Daoy (cell line): ENCODE measurements at regions not wholly inside any gene's neighbourhood (a gene's known extent, or its start where the extent isn't known, plus 50 kb on each side); places are given as distances from the start of the nearest gene placed in this dataset.

Experiments used
- DNase-seq: peaks from one replicate; pipeline ENCODE4 v3.0.0-alpha.2; 2015; ENCODE audit warnings: low read depth

DNA sequence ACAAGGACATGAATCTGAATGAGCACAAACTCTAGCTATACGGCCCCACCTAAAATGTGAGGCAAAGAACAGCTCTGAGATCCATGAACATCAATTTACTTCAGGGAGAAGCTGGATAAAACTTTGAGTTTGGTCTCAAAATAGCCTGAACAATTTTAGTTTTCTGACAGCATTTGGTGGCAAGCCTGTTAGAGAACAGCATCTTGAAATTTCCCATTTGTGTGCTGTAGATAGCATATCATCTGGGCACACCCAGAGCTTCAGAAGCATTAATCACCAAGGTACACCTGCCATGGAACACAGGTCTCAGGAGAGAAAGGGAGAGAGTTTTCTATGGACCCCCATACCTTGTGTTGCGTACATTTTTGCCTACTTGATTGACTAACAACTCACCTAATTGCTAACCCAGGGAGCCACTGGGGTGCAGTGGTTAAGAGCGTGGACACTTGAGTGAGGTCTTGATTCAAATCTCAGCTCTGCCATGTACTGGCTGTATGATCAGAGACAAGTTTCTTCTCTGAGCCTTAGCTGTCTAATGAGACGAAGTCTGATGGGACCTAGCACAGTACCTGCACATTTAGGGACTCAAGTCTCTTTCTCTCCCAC, 264.9 kb downstream of the PIK3R1 start:
- no peak for DNase-seq

- DNase-seq: no peak
Measured at GRCh38 chr5:68482199-68482598, 266.6 kb downstream of the PIK3R1 start.

GRCh38 chr5:68484307-68485068, 268.9 kb downstream of the PIK3R1 start:
- DNase-seq: no peak

GRCh38 chr5:68489556-68489955, 274.0 kb downstream of the PIK3R1 start:
- DNase-seq: no peak

GRCh38 chr5:68490406-68490805, 274.9 kb downstream of the PIK3R1 start:
- DNase-seq: no peak

DNA sequence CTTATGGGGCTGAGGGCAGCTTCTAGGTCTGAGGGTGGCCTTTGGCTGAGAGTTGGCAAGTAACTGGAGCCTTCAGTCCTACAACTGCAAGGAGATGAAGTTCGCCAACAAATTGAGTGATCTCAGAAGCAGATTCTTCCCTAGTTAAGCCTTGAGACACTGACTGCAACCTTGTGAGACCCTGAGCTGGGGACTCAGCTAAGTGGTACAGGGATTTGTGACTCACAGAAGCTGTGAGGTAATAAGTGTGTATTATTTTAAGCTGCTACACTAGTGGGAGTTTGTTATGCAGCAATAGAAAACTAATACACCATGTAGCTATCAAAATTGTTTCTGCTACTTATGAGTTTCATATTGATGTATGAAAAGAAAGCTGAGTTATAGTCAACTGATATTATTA, 279.2 kb downstream of the PIK3R1 start:
- no peak for DNase-seq

DNA sequence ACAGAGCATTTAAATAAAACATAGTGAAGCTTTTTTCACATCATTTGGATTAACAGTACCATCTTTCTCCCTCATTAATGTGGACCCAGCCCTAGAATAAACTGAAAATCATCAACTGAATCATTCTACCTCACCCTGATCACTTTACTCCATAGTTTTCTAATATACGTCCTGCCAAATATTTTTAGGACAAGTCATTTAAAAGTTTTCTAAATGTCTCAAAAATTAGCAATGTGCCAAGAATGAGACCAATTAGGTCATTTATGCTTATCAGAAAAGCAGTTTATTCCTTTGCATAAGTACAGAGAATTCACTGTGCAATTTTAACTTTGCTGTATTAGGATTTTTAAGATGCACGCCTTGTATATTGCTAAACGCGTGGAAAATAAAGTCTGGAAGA, 284.4 kb downstream of the PIK3R1 start:
- DNase-seq: no peak

- no peak for DNase-seq
Measured at GRCh38 chr5:68500813-68501212, 285.3 kb downstream of the PIK3R1 start.

DNA sequence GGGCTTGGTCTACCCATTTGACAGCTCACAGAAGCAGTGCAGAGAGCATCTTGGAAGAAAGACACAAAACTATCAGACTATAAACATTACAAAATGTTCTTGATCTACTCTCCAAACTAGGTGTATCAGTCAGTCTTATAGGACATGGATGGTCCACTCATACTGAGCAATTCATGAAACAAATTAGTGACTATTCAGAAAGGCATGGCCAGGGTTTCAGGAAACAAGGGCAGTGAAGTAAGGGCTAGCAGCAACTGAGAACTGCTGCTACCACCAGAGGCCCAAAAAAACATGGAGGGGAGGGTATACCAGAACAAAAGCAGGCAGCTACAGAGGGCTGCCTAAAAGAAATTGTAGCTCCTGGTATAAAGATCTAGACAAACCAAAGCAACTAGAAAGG, 287.0 kb downstream of the PIK3R1 start:
- no peak for DNase-seq

GRCh38 chr5:68504306-68504705, 288.8 kb downstream of the PIK3R1 start:
- DNase-seq: no peak

DNA sequence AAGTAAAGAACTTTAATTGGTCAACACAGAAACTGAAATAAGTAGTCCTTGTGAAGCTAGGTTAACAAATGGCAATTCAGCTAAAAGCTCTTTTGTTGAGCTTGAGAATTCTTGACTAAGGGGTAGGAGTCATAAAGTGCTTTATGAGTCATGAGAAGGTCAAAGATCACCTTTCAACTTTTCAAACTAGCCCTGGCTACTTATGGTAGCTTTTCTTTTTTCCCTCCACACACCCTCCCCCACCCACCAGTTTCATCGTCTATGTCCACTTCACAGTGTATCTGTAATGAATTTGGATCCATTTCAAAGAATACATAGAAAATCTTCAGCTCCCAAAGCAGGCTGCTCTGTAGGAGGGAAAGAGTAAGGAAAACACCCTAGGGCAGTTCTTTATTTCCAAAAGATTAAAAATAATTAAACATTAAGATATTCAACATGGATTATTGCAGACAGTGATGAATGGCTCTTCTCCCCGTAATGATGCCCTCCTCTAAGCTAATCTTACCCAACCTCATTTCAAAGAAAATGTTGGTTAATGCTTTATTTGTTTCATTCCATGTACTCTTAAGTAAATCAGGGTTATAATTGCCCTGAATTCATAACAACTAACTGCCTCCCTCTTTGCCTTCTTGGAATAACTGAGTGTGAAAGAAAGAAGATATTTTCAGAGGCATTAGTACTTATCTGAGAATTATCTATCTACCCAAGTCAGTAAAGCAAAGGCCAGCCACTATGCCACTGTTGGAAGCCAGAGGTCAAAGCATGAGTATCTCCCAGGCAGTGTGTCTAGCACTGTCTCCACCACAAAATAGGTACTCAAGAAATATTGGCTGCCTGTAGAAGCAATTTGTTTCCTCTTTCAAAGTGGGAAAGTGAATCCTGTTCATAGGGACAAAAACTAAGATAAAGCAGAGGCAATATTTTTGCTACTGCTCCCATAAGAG, 290.6 kb downstream of the PIK3R1 start:
- peak; percentile 29 for DNase-seq

GRCh38 chr5:68515514-68515913, 300.0 kb downstream of the PIK3R1 start:
- no peak for DNase-seq

- no peak for DNase-seq
Measured at GRCh38 chr5:68518286-68518685, 302.7 kb downstream of the PIK3R1 start.

DNA sequence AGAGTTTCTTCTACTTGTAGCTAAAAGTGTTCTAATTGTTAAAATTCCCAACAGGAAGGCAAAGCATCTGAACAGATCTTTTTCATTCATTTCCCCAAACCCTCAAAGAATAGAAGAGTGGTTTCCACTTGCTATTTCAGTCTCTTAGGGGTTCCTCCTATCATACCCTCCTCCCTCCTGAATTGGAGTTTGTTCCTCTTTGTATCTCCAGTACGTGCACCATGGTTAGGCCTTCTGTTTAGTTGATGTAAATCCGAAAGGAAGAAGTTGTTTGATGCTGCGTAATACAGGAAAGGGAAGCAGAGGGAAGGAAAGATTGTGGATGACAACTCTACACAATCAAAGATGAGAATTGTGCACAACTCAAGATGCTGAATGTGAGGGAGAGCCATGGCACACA, 303.6 kb downstream of the PIK3R1 start:
- DNase-seq: no peak

GRCh38 chr5:68521776-68522175, 306.2 kb downstream of the PIK3R1 start:
- no peak for DNase-seq

- DNase-seq: no peak
Measured at GRCh38 chr5:68522863-68523262, 307.3 kb downstream of the PIK3R1 start.

- peak; percentile 39 for DNase-seq
Measured at GRCh38 chr5:68528821-68529273, 313.3 kb downstream of the PIK3R1 start.

DNA sequence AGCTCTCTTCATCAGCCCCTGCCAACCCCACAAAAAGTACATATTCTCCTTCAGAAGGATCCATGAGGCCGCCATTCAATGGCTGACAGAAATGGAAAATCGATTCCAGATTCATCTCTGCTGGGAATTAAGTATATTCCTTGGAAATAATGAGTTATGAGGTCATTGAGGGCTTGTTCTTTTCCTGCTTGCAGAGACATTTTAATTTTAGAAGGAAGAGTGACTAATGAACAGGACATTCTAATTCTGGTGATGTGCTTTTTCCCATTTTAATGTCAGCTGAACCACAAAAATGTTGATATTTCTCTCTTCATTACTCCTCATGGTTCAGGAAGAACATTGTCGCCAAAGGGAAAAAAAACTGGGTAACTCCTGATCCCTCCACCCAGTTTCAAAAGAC, 314.0 kb downstream of the PIK3R1 start:
- no peak for DNase-seq

DNA sequence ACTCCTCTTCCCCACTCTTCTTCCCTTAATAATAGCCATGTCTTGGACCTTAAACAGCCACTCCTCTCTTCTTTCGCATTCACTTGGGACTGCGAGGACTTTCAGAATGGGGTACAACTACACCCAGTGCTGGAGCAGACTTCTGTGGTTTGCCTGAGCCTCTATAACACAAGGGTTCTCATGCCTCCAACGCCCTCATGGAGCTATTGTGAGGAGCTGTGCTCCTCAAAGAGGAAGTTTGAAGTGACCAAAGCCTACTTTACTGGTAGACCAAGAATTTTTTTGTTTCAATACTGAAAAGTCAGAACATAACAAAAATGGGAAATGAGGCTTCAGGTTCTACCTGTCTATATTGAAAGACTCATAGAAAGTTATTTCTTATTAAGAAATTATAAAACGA, 316.4 kb downstream of the PIK3R1 start:
- no peak for DNase-seq

- no peak for DNase-seq
Measured at GRCh38 chr5:68533051-68533450, 317.5 kb downstream of the PIK3R1 start.

- no peak for DNase-seq
Measured at GRCh38 chr5:68533571-68534084, 318.1 kb downstream of the PIK3R1 start.
